Tongue (tissue), 1 donor: ENCODE measurements at regions not wholly inside any gene's neighbourhood (a gene's known extent, or its start where the extent isn't known, plus 50 kb on each side); places are given as distances from the start of the nearest gene placed in this dataset.

ENCODE experiments used
- DNase-seq: peaks from one replicate; pipeline ENCODE4 v3.0.0-alpha.2; 2015

GRCh38 chr5:28751396-28751795 is 1713.0 kb upstream of the CDH9 start:
- DNase-seq, result no peak

GRCh38 chr5:28750251-28750650 is 1711.9 kb upstream of the CDH9 start:
- no peak for DNase-seq

GRCh38 chr5:28748446-28748845 is 1710.1 kb upstream of the CDH9 start:
- no peak for DNase-seq

GRCh38 chr5:28743716-28744110 is 1705.3 kb upstream of the CDH9 start:
- no peak for DNase-seq

GRCh38 chr5:28743025-28743715 is 1704.8 kb upstream of the CDH9 start:
- peak; percentile 20 for DNase-seq

GRCh38 chr5:28737682-28738081 is 1699.3 kb upstream of the CDH9 start:
- no peak for DNase-seq

- no peak for DNase-seq
These were observed 1698.8 kb upstream of the CDH9 start for GRCh38 chr5:28737222-28737621.

GRCh38 chr5:28734396-28734795 is 1696.0 kb upstream of the CDH9 start:
- no peak for DNase-seq

GRCh38 chr5:28729067-28729466 is 1690.7 kb upstream of the CDH9 start:
- no peak for DNase-seq

GRCh38 chr5:28726815-28727214 is 1688.4 kb upstream of the CDH9 start:
- no peak for DNase-seq

- DNase-seq, result no peak
These were observed 1686.6 kb upstream of the CDH9 start for GRCh38 chr5:28725001-28725400.

- DNase-seq, result no peak
These were observed 1676.7 kb upstream of the CDH9 start for GRCh38 chr5:28714907-28715698.

- no peak for DNase-seq
These were observed 1672.0 kb upstream of the CDH9 start for GRCh38 chr5:28710360-28710759.

GRCh38 chr5:28708472-28708871 is 1670.1 kb upstream of the CDH9 start:
- no peak for DNase-seq

- DNase-seq, result no peak
These were observed 1669.3 kb upstream of the CDH9 start for GRCh38 chr5:28707706-28708105.

- DNase-seq, result no peak
These were observed 1665.4 kb upstream of the CDH9 start for GRCh38 chr5:28703651-28704260.

GRCh38 chr5:28691526-28691925 is 1653.1 kb upstream of the CDH9 start:
- DNase-seq, result no peak

- DNase-seq, result no peak
These were observed 1647.4 kb upstream of the CDH9 start for GRCh38 chr5:28685794-28686193.

GRCh38 chr5:28678899-28679298 is 1640.5 kb upstream of the CDH9 start:
- no peak for DNase-seq

GRCh38 chr5:28666110-28666509 is 1627.7 kb upstream of the CDH9 start:
- no peak for DNase-seq

GRCh38 chr5:28648108-28648507 is 1609.7 kb upstream of the CDH9 start:
- no peak for DNase-seq

- no peak for DNase-seq
These were observed 1594.2 kb upstream of the CDH9 start for GRCh38 chr5:28632607-28633006.

- DNase-seq, result no peak
These were observed 1565.5 kb upstream of the CDH9 start for GRCh38 chr5:28603869-28604268.

- no peak for DNase-seq
These were observed 1564.0 kb upstream of the CDH9 start for GRCh38 chr5:28602429-28602828.
